Parathyroid adenoma (tissue), 2 donors: ENCODE measurements at regions not wholly inside any gene's neighbourhood (a gene's known extent, or its start where the extent isn't known, plus 50 kb on each side); places are given as distances from the start of the nearest gene placed in this dataset.

ENCODE experiments used
- H2AFZ ChIP-seq: fragments of 300-600 bp; sonication (generic); one replicate; pipeline ENCODE4 v1.7.0; 2017; ENCODE audit warnings: antibody characterized with exemption, mild to moderate bottlenecking
- H3K27ac ChIP-seq: fragments of 300-600 bp; sonication (generic); one replicate; pipeline ENCODE4 v1.7.0; 2017
- H3K27me3 ChIP-seq: fragments of 300-600 bp; sonication (generic); one replicate; pipeline ENCODE4 v1.7.0; 2017; ENCODE audit warnings: low read length; ENCODE audit not compliant: control insufficient read depth, insufficient read depth
- H3K36me3 ChIP-seq: fragments of 300-600 bp; sonication (generic); one replicate; pipeline ENCODE4 v1.7.0; 2017; ENCODE audit warnings: low read length; ENCODE audit not compliant: control insufficient read depth, insufficient read depth
- H3K4me1 ChIP-seq: fragments of 300-600 bp; sonication (generic); one replicate; pipeline ENCODE4 v1.7.0; 2017; ENCODE audit warnings: control low read depth
- H3K4me2 ChIP-seq: fragments of 300-600 bp; sonication (generic); one replicate; pipeline ENCODE4 v1.7.0; 2017; ENCODE audit warnings: low read length
- H3K4me3 ChIP-seq: fragments of 300-600 bp; sonication (generic); one replicate; pipeline ENCODE4 v1.7.0; 2017; ENCODE audit warnings: low read depth, low read length
- H3K79me2 ChIP-seq: fragments of 300-600 bp; sonication (generic); one replicate; pipeline ENCODE4 v1.7.0; 2017; ENCODE audit warnings: control low read depth
- H3K9ac ChIP-seq: fragments of 300-600 bp; sonication (generic); one replicate; pipeline ENCODE4 v1.7.0; 2017; ENCODE audit warnings: mild to moderate bottlenecking
- H3K9me3 ChIP-seq: fragments of 300-600 bp; sonication (generic); one replicate; pipeline ENCODE4 v1.7.0; 2017; ENCODE audit warnings: low read length; ENCODE audit not compliant: control insufficient read depth
- TF ChIP-seq, protein P1 (sequence below): fragments of 300-600 bp; sonication (generic); IDR thresholded peaks from one replicate; pipeline ENCODE4 v1.7.0; 2017; ENCODE audit warnings: antibody characterized with exemption, mild to moderate bottlenecking
- donor health status: primary hyperparathyroidism.

- no peak overlapping the region for H3K27ac ChIP-seq
- H3K9ac ChIP-seq, result no peak overlapping the region
- TF ChIP-seq, protein P1, sequence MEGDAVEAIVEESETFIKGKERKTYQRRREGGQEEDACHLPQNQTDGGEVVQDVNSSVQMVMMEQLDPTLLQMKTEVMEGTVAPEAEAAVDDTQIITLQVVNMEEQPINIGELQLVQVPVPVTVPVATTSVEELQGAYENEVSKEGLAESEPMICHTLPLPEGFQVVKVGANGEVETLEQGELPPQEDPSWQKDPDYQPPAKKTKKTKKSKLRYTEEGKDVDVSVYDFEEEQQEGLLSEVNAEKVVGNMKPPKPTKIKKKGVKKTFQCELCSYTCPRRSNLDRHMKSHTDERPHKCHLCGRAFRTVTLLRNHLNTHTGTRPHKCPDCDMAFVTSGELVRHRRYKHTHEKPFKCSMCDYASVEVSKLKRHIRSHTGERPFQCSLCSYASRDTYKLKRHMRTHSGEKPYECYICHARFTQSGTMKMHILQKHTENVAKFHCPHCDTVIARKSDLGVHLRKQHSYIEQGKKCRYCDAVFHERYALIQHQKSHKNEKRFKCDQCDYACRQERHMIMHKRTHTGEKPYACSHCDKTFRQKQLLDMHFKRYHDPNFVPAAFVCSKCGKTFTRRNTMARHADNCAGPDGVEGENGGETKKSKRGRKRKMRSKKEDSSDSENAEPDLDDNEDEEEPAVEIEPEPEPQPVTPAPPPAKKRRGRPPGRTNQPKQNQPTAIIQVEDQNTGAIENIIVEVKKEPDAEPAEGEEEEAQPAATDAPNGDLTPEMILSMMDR, result no peak
These were observed 194.4 kb upstream of the FOXN2 start for GRCh38 chr2:48120112-48120511.

DNA sequence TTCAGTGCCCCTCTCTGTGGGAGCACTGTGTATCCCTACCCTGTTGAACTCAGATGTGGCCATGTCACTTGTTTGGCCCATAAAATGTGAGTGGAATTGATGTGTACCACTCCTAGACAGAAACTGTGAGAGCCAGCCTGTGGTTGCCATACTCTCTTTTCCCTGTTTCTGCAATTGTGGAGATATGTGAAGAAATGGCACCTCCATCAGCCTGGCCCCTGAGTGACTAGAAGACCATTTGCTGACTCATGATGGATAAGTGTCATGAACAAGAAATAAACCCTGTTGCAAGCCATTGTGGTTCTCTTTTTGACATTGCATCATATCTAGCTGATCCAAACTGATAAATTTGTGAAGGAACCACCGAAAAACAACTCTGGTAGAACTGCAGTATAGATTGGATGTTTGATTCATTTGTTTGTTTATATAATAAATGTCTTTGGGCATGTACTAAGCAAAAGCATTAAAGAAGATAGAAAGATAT, 193.7 kb upstream of the FOXN2 start:
- Histone ChIP-seq H3K9me3 (no peaks in the 10 kb centered on the region), H3K4me1 (no peaks in the 10 kb centered on the region), H2AFZ (no peak overlapping the region), H3K27me3 (no peaks in the 10 kb centered on the region), H3K4me3 (no peak overlapping the region), H3K27ac (no peak overlapping the region), H3K9ac (no peak overlapping the region), H3K79me2 (no peaks in the 10 kb centered on the region), H3K36me3 (no peaks in the 10 kb centered on the region), H3K4me2 (no peak overlapping the region)
- TF ChIP-seq, protein P1, result no peak

More at GRCh38 chr2:48120112-48120511, 194.4 kb upstream of the FOXN2 start:
- H3K4me1 ChIP-seq, result no peaks in the 10 kb centered on the region
- no peak overlapping the region for H3K4me2 ChIP-seq
- H3K27me3 ChIP-seq, result no peaks in the 10 kb centered on the region
- no peaks in the 10 kb centered on the region for H3K79me2 ChIP-seq
- H3K4me3 ChIP-seq, result no peak overlapping the region
- H2AFZ ChIP-seq, result no peak overlapping the region
- no peaks in the 10 kb centered on the region for H3K36me3 ChIP-seq
- H3K9me3 ChIP-seq, result no peaks in the 10 kb centered on the region

DNA sequence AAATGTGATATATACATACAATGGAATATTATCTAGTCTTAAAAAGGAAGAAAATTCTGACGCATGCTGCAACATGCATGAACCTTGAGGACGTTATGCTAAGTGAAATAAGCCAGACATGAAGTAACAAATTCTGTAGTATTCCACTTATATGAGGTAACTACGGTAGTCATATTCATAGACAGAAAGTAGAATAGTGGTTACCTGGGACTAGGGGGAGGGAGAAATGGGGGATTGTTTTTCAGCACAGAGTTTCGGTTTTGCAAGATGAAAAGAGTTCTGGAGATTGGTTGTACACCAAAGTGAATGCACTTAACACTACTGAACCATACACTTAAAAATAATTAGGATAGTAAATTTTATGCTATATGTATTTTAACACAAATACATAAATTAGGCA, 192.3 kb upstream of the FOXN2 start:
- Histone ChIP-seq H3K4me1 (no peaks in the 10 kb centered on the region), H3K9ac (no peak overlapping the region), H3K4me3 (no peak overlapping the region), H3K79me2 (no peaks in the 10 kb centered on the region), H3K9me3 (no peaks in the 10 kb centered on the region), H3K27ac (no peak overlapping the region), H3K27me3 (no peaks in the 10 kb centered on the region), H3K36me3 (no peaks in the 10 kb centered on the region), H3K4me2 (no peak overlapping the region), H2AFZ (no peak overlapping the region)
- TF ChIP-seq, protein P1, result no peak

DNA sequence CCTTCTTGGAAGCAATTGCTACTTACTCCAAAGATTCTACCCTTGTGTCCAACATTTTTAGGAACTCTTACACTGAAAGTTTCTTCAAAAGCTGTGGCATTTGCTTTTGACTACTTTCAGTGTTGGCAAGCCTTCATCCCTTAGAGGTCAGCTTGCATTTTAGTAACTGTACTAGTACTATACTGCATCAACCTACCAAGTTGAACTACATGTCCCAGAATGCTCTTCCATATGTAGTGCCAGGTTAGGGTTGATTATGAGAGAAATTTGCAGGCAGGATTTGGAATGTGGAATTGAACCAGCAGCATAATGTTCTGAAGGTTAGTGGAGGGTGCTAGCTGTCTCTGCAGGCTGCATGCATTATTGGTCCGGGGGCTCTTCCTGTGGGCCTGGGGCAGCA, 189.9 kb upstream of the FOXN2 start:
- TF ChIP-seq, protein P1, result no peak
- Histone ChIP-seq H3K9me3 (no peaks in the 10 kb centered on the region), H3K79me2 (no peaks in the 10 kb centered on the region), H3K4me3 (no peak overlapping the region), H3K36me3 (no peaks in the 10 kb centered on the region), H3K27ac (no peak overlapping the region), H3K9ac (no peak overlapping the region), H3K27me3 (no peaks in the 10 kb centered on the region), H3K4me2 (no peak overlapping the region), H2AFZ (no peak overlapping the region), H3K4me1 (no peaks in the 10 kb centered on the region)

GRCh38 chr2:48126162-48126561, 188.3 kb upstream of the FOXN2 start:
- H3K4me1 ChIP-seq, result no peaks in the 10 kb centered on the region
- no peak overlapping the region for H2AFZ ChIP-seq
- H3K9me3 ChIP-seq, result no peaks in the 10 kb centered on the region
- H3K27me3 ChIP-seq, result no peaks in the 10 kb centered on the region
- no peaks in the 10 kb centered on the region for H3K36me3 ChIP-seq
- H3K4me3 ChIP-seq, result no peak overlapping the region
- H3K79me2 ChIP-seq, result no peaks in the 10 kb centered on the region
- H3K9ac ChIP-seq, result no peak overlapping the region
- no peak overlapping the region for H3K4me2 ChIP-seq
- no peak overlapping the region for H3K27ac ChIP-seq
- TF ChIP-seq, protein P1, result no peak
